IPS-20b (cell line): ENCODE measurements at regions not wholly inside any gene's neighbourhood (a gene's known extent, or its start where the extent isn't known, plus 50 kb on each side); places are given as distances from the start of the nearest gene placed in this dataset.

ENCODE experiments used
- H3K27ac ChIP-seq: one replicate; pipeline ENCODE4 v1.5.1; 2013; ENCODE audit warnings: low read length
- H3K27me3 ChIP-seq: 2 replicates; pipeline ENCODE4 v1.6.1; 2013; ENCODE audit warnings: mild to moderate bottlenecking, low read length, inconsistent platforms; ENCODE audit not compliant: insufficient read depth
- H3K36me3 ChIP-seq: 2 replicates; pipeline ENCODE4 v1.6.1; 2013; ENCODE audit warnings: low read depth, mild to moderate bottlenecking, inconsistent platforms, low read length, moderate library complexity; ENCODE audit not compliant: insufficient read depth
- H3K4me1 ChIP-seq: 2 replicates; pipeline ENCODE4 v1.6.1; 2013; ENCODE audit warnings: mild to moderate bottlenecking, control low read depth, inconsistent platforms, low read length, moderate library complexity; ENCODE audit not compliant: insufficient read depth
- H3K4me3 ChIP-seq: 2 replicates; pipeline ENCODE4 v1.5.1; 2013; ENCODE audit warnings: mild to moderate bottlenecking, low read length, inconsistent platforms
- H3K9ac ChIP-seq: 2 replicates; pipeline ENCODE4 v1.6.1; 2013; ENCODE audit warnings: low read depth, mild to moderate bottlenecking, inconsistent platforms, low read length, moderate library complexity
- H3K9me3 ChIP-seq: 2 replicates; pipeline ENCODE4 v1.6.1; 2013; ENCODE audit warnings: mild to moderate bottlenecking, low read depth, low read length, inconsistent platforms; ENCODE audit not compliant: insufficient read depth

DNA sequence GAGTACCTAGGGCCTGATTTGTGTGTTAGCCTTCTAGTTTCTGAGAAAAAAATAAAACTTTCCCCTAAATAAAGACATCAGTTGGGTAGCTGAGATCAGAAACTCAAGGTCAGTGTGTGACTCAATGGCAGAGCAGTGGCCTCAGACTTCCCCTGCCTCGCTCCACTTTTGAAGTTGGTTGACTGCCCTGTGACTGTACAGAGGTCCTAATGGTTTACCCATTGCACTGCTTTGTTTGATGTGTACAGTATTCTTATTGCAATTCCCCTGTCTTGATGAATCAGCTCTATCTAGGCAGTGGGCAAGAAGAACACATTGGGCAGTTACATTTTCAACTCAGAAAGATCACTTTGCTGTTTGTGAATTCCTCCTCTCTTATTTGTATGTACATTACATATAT is 315.7 kb downstream of the KCNS3 start:
- no peaks in the 10 kb centered on the region for H3K27me3 ChIP-seq

DNA sequence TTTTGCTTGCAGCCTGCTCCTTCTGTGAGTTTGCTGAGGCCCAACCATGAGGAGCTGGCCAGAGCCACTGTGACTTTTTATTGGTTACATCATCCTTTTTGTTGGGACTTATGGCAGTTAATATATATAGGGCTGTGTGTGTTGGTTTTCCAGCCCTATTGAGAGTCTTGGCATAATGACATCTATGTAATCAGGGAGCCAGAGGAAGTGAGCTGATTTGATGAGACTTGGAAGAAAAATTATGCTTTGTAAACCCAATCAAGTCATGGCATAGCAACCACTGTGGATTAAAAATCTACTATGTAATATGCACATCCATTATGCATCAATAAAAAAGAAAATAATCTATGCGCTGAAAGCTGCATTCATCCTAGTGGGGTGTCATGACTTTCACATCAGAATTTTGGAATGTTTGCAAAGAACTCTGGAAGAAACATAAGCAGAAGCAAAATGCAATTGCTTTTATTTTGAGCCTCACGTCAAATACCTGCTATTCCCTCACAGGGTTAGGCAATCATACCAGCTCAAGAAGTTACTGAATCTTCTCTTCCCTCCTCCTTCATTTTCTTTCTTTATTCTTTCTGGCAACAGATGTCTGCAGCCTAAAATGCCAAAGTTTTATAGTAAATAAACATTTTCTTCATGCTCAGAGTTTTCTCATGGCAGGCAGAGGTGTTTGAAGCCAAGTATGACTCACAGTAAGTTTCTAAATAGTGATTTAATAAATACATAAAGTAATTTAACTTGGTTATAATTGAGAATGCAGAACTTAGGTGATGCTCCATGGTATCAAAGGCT is 308.5 kb downstream of the KCNS3 start:
- Histone ChIP-seq H3K9ac (no peak overlapping the region), H3K27ac (no peak overlapping the region), H3K4me1 (no peaks in the 10 kb centered on the region), H3K9me3 (no peaks in the 10 kb centered on the region), H3K27me3 (no peaks in the 10 kb centered on the region), H3K4me3 (no peak overlapping the region), H3K36me3 (no peaks in the 10 kb centered on the region)

More for the DNA sequence above, 315.7 kb downstream of the KCNS3 start:
- Histone ChIP-seq H3K9me3 (no peaks in the 10 kb centered on the region), H3K27ac (no peak overlapping the region), H3K4me3 (no peak overlapping the region), H3K4me1 (no peaks in the 10 kb centered on the region), H3K9ac (no peak overlapping the region), H3K36me3 (no peaks in the 10 kb centered on the region)

DNA sequence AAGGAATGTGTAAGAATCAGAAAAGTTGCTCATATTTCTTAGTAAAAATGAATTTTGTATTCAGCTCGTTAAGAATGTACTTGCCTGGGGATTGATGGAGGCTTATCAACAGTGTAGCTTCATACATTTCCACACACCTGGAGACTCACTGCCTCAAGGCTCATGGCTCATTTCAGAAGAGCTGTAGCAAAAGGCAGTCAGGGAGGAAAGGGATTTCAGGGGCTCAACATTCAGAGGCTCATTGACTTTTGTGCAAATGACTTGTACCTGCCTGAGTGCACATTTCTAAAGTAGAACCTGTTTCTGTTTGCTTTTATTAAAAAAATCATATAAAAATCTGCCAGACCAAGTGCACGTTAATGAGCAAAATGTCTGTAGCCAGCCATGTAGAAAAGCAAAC is 304.4 kb downstream of the KCNS3 start:
- Histone ChIP-seq H3K36me3 (no peaks in the 10 kb centered on the region), H3K9ac (no peak overlapping the region), H3K4me1 (no peaks in the 10 kb centered on the region; the same call in 1 of the 2 replicates), H3K9me3 (no peaks in the 10 kb centered on the region), H3K4me3 (no peak overlapping the region), H3K27ac (no peak overlapping the region), H3K27me3 (no peaks in the 10 kb centered on the region)

DNA sequence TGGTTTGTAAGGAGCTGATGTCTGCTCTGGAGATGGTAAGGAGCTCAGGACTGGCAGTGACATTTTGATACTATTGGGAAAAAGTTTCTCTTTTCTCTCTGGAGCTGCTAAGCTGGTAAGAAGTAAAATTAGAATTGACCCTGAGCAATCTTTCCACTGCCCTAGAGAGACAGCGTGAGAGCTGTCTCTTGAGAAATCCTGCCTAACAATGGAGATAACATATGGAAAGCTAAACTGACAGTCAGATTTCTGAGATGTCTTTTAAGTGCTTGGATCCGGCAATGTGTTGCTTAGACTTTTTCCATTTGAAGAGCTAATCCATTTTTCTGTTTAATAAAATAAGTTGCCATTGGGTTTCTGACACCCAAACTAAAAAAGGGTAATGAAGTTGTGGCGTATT is 302.4 kb downstream of the KCNS3 start:
- Histone ChIP-seq H3K4me1 (no peaks in the 10 kb centered on the region; the same call in 1 of the 2 replicates), H3K9me3 (no peaks in the 10 kb centered on the region), H3K27me3 (no peaks in the 10 kb centered on the region), H3K36me3 (no peaks in the 10 kb centered on the region), H3K9ac (no peak overlapping the region), H3K4me3 (no peak overlapping the region), H3K27ac (no peak overlapping the region)

DNA sequence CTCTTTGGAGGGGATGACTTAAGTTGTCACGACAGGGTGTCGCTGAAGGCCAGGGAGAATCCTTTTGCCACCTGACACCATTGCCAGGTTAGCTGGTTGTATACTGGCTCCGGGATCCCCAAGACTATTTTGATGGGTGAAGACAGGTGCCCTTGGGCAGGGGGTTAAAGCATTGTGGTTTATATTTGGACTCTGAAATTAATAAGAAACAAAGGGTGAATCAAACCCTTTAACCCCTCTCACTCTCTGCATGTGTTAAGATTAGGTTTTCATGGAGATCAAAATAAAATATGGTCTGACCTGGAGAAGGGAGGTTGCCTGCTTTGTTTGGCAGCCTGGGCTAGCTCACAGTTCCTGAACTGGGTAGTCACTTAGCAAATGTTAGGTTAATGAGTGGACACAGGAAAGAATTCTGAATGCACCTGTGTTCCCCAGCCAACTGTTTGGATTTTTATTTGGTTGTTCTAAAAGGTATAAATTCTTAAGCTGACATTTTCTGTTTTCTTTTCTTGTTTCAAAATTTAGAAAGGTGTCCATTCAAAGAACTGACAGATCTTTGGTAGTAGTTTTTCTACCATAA is 301.7 kb downstream of the KCNS3 start:
- no peaks in the 10 kb centered on the region for H3K36me3 ChIP-seq
- no peaks in the 10 kb centered on the region for H3K27me3 ChIP-seq
- H3K9ac ChIP-seq = no peak overlapping the region
- H3K4me1 ChIP-seq = no peaks in the 10 kb centered on the region; the same call in 1 of the 2 replicates
- no peak overlapping the region for H3K27ac ChIP-seq
- no peaks in the 10 kb centered on the region for H3K9me3 ChIP-seq
- no peak overlapping the region for H3K4me3 ChIP-seq

DNA sequence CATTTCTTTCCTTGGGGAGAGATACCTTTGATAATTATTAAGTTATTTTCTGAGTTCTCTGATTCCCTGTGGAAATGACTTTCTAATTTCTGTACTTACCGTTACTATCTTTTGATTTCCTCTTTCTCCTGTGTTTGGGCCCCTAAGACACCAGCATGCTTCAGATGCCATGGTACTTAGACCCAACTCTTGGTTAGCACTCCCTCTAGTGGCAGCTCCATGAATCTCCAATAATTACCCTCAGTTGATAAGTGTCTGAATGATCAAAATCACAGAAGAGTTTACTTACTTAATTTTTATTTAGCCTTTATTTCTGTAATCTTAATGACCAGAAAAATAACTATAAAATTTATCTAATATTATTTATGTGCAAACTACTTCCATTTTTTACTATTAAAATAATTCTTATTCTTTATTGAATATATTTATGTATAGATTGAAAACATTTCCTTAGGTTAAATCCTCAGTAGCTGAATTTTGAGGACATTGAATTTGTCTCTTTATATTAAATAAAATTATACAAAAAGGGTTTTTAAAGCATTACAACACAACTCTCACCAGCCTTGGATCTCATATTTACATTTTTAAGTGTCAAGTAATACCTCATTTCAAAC is 300.4 kb downstream of the KCNS3 start:
- Histone ChIP-seq H3K36me3 (no peaks in the 10 kb centered on the region), H3K9ac (no peak overlapping the region), H3K4me3 (no peak overlapping the region), H3K27ac (no peak overlapping the region), H3K9me3 (no peaks in the 10 kb centered on the region), H3K4me1 (no peaks in the 10 kb centered on the region; the same call in 1 of the 2 replicates), H3K27me3 (no peaks in the 10 kb centered on the region)

DNA sequence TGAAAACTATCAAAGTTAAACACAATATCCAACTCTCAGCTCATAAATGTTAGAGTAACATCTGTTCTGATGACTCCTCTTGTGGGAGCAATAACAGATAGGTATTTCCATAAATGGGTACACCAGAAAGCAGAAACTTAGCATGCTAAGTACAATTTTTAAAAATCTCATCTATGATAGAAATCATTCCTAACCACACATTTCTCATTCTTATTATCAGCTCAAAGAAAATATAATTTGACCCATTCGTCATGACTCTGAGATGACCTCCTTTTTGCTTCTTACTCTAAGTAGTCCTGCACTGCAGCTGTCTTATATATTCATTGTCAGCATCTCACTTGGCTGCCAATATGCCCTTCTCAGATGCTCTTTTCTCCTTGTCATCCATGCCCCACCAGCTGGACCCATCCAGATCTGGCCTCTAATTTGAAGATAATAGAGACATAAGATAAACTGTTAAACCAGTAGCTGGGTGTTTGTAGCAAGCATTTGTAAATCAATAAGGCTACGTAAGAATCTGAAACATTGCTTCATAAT is 298.3 kb downstream of the KCNS3 start:
- Histone ChIP-seq H3K4me3 (no peak overlapping the region), H3K9me3 (no peaks in the 10 kb centered on the region), H3K27ac (no peak overlapping the region), H3K36me3 (no peaks in the 10 kb centered on the region), H3K27me3 (no peaks in the 10 kb centered on the region), H3K4me1 (no peaks in the 10 kb centered on the region; the same call in 1 of the 2 replicates), H3K9ac (no peak overlapping the region)

DNA sequence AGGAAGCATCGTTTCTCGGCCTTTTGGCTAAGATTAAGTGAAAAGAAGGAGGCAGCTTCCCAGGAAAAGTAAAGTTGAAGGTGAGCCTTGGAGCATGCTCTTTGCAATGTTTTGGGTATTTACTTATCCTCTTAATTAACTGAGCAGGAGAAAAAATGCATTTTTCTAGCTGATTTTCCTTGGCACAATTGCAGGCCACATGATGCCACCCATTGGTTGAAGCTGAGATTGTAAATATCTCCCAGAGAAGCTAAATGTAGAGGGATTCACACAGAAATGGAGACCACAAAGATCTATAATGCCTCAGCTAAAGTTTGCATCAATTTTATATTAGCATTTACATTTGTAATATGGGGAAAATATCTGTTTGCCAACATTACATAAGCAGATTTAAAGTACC is 294.1 kb downstream of the KCNS3 start:
- Histone ChIP-seq H3K27ac (no peak overlapping the region), H3K9me3 (no peaks in the 10 kb centered on the region), H3K4me3 (no peak overlapping the region), H3K36me3 (no peaks in the 10 kb centered on the region), H3K9ac (no peak overlapping the region), H3K4me1 (no peaks in the 10 kb centered on the region), H3K27me3 (no peaks in the 10 kb centered on the region)

DNA sequence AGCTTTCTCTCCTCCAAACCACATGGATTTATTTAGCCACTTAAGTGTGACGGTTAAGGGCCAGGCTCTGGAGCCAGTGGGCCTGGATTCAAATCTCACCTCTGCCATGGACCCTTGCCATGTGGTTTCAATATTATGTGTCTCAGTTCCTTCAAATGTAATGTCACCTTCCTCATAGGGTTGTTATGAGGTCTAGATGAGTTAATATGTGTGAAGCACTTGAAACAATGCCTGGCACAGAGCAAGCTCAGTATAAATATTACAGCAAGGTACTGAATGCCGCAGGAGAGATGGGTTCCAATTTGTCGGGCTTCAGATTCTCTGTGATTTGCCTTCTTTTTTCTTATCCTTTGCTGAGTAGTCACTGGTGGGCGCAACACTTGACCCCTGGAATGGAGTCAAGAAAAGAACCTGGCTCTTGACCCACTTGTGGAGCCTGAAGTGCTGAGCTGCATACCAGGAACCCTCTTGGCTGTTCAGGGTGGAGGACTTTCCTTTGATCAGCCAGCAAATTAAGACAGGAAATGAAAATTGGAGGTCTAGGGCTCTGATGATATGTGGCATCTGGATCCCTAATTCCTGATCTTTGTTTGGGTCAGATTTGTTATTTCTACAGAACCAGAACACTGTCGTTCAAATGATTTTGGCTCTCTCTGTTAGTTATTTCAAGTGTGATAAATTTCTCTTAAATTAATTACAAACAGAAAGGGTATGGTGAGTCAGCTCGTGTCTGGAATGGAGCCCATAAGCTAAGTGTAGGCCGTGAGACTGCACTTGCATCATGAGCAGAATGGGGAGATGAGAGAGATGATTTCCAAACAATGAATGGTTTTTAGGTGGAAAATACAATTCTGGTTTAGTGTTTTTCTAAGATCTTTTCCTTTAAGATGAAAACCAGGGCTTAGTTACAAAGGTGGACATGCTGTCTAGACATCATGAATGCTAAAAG is 293.0 kb downstream of the KCNS3 start:
- no peaks in the 10 kb centered on the region for H3K9me3 ChIP-seq
- H3K27ac ChIP-seq = no peak overlapping the region
- no peak overlapping the region for H3K9ac ChIP-seq
- H3K4me3 ChIP-seq = no peak overlapping the region
- no peaks in the 10 kb centered on the region for H3K36me3 ChIP-seq
- no peaks in the 10 kb centered on the region for H3K4me1 ChIP-seq
- H3K27me3 ChIP-seq = no peaks in the 10 kb centered on the region

DNA sequence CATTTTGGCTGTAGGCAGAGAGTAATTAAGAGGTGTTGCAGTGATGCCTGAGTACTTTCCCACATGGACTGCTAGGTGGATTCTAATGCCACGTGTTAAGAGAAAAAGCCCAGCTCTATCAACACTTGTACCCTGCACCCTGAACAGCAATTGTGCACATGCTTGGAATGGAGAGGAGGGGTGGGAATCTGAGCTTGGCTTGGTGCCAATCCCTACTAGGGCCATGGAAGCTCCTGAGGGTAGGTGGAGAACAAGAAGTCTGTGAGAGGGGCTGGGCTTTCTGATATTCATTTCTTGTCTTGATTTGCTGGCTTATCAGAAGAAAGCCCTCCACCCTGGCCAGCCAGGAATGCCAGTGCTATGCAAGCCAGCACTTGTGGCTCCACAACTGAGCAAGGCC is 292.2 kb downstream of the KCNS3 start:
- Histone ChIP-seq H3K27ac (no peak overlapping the region), H3K9ac (no peak overlapping the region), H3K4me1 (no peaks in the 10 kb centered on the region), H3K36me3 (no peaks in the 10 kb centered on the region), H3K27me3 (no peaks in the 10 kb centered on the region), H3K4me3 (no peak overlapping the region), H3K9me3 (no peaks in the 10 kb centered on the region)

DNA sequence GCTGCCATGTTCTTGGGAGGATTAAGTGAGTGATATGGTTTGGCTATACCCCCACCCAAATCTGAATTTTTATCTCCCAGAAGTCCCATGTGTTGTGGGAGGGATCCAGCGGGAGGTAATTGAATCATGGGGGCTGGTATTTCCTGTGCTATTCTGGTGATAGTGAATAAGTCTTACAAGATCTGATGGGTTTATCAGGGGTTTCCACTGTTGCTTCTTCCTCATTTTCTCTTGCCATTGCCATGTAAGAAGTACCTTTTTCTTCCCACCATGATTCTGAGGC is 291.4 kb downstream of the KCNS3 start:
- Histone ChIP-seq H3K36me3 (no peaks in the 10 kb centered on the region), H3K9ac (no peak overlapping the region), H3K27me3 (no peaks in the 10 kb centered on the region), H3K9me3 (no peaks in the 10 kb centered on the region), H3K4me1 (no peaks in the 10 kb centered on the region), H3K27ac (no peak overlapping the region), H3K4me3 (no peak overlapping the region)
